HTR-8/SVneo (cell line): ENCODE measurements at regions not wholly inside any gene's neighbourhood (a gene's known extent, or its start where the extent isn't known, plus 50 kb on each side); places are given as distances from the start of the nearest gene placed in this dataset.

ENCODE experiments used
- DNase-seq: peaks from one replicate; pipeline ENCODE4 v3.0.0; 2011; ENCODE audit warnings: low spot score, mixed read lengths; ENCODE audit not compliant: insufficient read length
- FAIRE-seq: peaks from 2 replicates; lab custom pipeline; 2011; peaks lifted over from hg19 to GRCh38; lab: Jason Lieb, UNC

DNA sequence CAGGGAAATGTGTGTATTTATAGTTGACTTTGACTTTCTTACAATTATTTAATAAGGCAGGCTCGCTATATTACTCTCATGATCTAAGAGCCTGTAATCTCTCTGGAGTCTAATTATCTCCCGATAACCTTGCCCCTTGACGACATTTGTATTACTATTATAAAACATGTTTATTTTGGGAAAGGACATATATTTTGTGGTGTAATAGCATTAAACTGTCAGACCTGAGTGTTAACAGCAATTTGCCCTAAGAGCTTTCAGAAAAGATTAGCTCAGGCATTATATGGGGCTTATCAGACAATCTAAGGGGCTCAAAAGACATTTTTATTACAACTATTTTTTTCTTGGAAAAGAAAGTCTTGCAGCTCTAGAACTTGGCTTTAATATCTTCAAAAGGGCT, 427.9 kb upstream of the SLIT2 start:
- FAIRE-seq = no peak

DNA sequence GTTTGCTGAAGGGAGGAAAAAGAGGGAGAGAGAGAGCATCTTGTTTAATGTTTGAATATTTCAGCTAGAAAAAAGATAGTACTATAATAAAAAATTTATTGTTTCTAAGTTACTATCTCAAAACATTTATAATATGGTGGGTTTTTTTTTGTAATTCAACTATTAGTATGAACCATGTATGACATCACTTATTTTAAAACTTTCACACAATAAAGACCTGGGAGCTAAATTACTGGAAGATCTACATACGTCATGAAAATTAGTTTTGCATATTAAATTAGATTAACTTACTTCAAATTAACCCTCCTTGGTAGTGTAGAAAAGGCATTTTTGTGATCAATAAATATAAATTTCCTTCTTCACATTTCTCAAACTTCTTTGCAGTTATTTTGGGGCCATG, 432.0 kb upstream of the SLIT2 start:
- no peak for DNase-seq
- FAIRE-seq = no peak

More for the DNA sequence above, 427.9 kb upstream of the SLIT2 start:
- DNase-seq = no peak

DNA sequence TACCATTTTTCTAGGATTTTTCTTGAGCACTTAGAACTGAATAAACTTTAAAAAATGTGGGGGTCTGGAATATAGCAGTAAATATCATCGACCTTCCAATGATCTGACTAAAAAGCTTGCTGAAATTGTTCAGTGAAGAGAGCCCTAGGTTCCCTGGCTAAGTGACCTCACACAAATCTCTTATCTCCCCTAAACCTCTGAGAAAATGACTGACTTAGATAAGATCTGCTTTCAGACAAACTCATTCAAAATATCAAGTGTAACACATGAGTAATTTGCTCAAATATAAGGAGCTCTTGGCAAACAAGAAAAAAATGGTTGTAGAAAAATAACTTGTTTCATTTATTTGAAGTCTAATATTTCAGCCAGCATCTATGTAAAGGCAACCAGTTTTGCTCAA, 441.7 kb upstream of the SLIT2 start:
- FAIRE-seq (no peak), DNase-seq (no peak)

DNA sequence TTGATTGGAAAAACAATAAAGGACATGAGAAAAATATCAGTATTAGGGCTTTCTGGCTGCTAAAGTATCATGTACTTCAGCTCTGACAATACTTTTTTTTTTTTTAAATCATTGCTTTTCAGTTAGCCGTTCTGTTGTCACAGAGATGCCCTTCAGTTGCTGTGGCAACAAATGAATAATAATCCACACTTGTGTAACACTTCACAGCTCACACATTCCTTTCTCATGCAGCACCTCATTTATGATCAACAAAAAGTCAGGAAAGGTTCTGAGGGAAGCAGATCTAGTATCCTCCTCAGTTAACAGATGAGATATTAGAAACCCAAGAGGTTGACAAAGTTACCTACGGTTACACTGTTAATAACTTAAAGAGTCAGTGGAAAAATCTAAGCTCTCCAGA, 444.2 kb upstream of the SLIT2 start:
- FAIRE-seq = peak; percentile 13
- DNase-seq = no peak

DNA sequence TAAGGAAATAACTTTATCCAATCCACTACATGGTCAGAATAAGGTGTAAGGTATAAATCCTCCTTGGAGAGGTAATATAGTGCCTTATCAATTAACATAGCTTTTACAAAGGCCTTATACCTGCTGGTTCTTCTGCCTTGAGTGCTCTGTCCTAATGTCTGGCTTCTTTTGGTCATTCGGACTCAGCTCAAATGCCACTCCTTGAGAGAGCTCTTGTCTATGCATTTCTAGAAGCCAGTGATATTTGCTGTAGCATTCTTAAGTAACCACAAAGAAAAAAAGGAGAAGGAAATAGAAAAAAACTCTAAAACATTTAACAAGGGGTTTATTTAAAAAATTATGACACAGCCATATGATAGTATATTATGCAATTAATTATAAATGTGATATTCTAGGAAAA, 444.8 kb upstream of the SLIT2 start:
- DNase-seq = no peak
- FAIRE-seq = no peak

DNA sequence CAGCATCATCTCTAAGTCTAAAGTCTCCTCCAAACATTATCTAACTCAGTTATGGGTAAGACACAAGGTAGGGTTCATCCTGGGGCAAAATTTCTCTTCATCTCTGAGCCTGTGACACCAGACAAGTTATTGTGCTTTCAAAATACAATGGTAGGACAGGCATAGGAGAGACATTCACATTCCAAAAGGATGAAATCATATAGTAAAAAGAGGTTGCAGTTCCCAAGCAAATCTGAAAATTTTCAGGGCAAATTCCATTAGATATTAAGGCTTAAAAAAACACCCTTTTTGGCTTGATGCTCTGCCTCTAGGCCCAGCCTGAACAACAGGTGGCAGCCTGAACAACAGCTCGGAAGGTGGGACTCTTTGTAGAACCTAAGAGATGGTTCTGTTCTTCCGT, 448.3 kb upstream of the SLIT2 start:
- DNase-seq = no peak
- no peak for FAIRE-seq

DNA sequence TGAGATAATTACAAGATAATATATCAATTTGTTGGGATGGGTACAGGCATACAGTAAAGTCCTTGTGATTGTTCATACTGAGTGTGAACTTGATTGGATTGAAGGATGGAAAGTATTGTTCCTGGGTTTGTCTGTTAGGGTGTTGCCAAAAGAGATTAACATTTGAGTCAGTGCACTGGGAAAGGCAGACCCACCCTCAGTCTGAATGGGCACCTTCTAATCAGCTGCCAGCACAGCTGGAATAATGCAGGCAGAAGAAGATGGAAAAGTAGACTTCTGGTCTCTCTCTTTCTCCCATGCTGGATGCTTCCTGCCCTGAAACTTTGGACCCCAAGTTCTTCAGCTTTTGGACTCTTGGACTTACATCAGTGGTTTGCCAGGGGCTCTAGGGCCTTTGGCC, 457.9 kb upstream of the SLIT2 start:
- FAIRE-seq = no peak

DNA sequence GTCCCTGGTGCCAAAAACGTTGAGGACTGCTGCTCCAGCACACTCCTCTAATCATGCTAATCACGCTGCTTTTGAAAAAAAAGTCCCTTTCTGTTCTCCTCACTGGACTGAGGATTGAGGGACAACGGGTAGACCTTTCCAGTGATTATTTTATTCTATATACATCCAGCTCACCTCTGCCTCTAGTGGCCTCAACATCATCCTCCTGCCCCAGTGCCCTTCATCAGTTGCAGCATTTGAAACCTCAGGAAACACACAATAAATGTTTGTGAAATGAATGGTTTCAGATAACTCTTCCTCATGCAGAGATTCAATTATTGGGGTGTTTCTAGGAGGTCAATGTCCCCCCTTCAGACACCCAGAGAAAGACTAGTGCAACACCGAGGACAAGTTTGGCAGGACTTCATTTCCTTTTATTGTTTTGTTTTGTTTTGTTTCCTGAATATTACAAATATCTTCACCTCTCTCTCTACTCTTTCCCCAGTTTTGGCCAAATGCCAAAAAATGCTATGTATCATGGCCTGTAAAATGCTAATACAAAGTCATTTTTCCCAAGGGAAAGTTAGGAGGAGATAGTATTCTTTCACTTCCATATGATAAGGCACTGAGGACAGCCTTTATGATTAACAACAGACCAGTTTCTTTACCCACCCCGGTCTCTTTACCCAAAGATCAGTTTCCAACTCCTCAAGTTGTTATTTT, 460.1 kb upstream of the SLIT2 start:
- FAIRE-seq = no peak
- DNase-seq = no peak

More for the DNA sequence above, 457.9 kb upstream of the SLIT2 start:
- no peak for DNase-seq

DNA sequence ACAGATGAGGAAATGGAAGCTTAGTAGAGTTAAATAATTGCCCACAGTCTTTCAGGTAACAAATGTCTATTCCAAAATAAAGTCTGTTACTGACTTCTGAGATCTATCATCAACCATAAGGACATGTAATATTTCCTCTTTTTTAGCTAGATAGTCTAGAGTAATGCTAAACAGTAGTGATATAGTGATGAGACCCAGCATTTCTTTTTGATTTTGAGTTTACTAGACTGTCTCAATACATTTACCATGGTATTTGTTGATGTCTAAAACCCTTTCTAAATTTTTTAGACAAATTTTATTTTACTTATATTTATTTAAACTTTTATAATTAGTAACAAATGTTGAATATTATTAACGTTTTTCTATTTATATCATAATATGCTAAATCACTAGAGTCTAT, 465.1 kb upstream of the SLIT2 start:
- DNase-seq (no peak), FAIRE-seq (no peak)

DNA sequence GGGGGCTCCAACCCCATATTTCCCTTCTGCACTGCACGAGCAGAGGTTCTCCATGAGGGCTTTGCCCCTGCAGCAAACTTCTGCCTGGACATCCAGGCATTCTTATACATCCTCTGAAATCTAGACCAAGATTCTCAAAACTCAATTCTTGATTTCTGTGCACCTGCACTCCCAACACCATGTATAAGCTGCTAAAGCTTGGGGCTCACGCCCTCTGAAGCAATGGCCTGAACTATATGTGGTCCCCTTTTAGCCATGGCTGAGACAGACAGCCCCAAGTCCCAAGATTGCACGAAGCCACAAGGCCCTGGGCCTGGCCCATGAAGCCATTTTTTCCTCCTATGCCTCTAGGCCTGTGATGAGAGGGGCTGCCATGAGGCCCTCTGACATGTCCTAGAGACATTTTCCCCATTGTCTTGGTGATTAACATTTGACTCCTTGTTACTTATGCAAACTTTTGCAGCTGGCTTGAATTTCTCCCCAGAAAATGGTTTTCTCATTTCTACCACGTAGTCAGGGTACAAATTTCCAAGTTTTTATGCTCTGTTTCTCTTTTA, 468.0 kb upstream of the SLIT2 start:
- no peak for DNase-seq
- no peak for FAIRE-seq

DNA sequence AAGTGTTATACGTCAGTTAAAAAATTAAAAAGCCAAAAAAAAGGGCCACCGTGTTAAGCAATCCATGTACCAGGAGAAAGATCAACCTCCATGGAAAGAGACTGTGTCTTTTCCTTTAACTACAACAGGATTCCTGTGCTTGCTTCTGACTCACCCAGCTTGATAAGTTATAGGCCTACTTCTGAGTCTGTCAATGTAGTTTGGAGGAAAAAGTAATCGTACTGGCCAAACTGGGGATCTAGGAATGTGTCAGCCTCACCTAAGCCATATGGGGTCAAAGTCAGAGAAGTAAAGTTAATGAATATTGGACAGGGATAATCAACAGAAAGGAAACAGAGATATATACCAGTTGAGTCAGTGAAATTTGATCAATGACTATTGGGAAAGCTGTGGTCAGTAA, 470.8 kb upstream of the SLIT2 start:
- FAIRE-seq = no peak
- no peak for DNase-seq

DNA sequence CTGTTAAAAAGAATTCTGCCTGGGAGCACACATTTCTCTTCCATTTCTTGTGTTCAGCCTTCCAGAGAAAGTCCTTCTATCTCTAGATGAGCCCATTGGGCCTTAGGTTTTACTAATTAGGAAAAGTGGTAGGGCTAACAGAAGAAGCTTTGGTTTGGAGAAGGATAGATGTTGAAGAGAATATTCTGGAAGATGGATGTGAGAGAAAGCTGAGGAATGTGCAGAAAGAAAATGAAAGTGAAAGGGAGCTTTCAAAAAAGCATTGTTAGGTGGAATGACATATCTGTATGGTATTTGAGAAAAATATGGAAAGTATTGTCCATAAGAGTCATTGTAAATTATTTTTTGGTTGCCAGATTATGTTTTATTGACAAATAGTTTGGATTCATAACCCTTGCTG, 474.8 kb upstream of the SLIT2 start:
- FAIRE-seq (no peak), DNase-seq (peak; percentile 22)

DNA sequence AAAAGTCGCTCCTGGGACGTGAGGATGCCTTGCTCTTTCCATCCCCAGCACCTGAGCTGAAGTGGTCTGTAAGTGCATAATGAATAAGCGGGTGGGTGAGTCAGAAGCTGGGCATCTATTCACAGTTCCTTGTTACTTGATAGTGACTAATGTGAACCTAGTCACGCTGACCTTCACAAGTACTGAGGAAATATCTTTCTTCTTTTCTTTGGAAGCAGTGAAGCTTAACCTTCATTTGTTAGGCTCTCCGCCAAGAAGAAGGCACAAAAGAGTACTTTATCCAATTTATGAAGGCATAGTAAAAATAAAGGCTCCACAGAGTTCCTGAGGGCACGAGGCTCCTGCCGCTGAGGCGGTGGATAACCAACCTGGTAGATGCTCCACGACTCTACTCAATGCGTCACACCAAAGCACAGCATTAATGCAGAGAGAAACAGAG, 475.7 kb upstream of the SLIT2 start:
- peak; percentile 73 for DNase-seq
- FAIRE-seq = peak; percentile 79

DNA sequence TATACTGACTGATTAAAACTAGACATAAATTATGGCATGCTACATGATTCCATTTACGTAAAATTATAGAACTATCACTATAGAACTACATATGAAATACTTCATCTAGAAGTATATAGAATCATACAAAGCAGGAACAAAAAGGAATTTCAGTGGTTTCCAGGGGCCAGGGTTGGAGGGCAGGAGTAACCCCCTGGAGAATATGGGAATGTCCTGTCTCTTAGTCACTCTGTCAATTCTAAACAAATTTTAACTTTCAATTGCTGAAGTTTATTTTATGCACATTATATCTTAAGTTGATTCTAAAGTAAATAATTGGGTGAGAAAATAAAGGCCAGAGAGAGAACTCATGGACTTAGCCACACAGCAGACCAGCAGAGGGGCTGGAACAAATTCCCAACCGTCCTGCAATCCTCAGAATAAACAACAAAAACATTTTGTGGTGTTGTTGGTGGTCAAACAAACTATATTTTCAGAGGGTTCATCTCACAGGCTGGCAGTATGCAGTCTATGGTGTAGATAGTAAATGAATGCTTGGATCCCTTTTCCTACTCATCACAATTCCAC, 476.9 kb upstream of the SLIT2 start:
- DNase-seq = no peak
- FAIRE-seq = no peak

DNA sequence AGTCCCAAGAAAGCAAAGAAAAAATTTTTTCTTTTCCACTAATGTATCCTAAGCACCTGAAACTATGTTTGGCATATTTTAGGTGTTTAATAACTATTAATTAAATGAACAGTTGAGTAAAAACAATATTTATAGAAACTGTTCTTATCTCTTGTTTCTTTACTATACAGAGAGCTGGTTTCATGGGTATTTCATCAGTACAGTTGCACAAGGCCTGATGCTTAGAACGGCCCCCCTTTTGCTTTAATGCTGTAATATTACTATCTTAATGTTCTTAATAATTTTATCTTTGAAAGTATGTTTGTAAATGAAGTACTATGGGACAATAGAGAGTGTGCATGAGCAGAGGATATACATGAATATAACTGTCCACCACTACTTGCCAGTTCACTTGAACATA, 479.1 kb upstream of the SLIT2 start:
- no peak for FAIRE-seq

DNA sequence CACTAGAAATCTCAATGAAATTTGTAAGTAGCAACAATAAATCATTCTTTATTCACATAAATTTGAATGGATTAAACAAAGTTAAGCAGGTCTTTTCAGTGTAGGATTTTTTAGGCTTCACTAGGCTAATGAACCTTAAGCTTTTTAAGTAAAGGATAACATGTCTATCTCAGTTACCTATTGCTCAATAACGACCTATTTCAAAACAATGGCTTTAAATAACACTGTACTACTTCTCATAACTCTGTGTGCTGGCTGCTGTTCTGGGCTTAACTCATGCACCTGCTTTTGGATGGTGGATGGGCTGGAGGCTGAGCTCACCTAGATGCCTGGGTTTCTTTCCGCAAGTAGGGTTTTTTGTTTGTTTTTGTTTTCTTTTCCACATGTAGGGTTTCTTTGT, 495.0 kb upstream of the SLIT2 start:
- DNase-seq (no peak), FAIRE-seq (no peak)

More for the DNA sequence above, 479.1 kb upstream of the SLIT2 start:
- DNase-seq = no peak

DNA sequence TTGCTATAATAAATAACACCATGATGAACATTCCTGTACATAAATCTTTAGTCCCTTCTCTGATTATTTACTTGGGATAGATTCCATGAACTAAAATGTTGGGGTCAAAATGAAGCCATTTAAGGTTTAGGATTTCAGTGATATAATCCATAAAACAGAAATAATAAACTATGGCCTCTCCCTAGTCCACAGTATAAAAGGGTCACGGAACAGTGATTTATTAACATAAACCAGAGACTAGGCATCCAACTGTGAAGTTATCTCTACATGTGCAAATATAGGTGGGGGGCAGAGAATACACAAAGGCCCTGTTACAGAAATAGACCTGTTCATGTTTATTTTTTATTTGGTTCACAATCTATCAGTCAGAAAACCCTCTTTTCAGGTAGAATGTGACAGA, 499.1 kb upstream of the SLIT2 start:
- no peak for FAIRE-seq

DNA sequence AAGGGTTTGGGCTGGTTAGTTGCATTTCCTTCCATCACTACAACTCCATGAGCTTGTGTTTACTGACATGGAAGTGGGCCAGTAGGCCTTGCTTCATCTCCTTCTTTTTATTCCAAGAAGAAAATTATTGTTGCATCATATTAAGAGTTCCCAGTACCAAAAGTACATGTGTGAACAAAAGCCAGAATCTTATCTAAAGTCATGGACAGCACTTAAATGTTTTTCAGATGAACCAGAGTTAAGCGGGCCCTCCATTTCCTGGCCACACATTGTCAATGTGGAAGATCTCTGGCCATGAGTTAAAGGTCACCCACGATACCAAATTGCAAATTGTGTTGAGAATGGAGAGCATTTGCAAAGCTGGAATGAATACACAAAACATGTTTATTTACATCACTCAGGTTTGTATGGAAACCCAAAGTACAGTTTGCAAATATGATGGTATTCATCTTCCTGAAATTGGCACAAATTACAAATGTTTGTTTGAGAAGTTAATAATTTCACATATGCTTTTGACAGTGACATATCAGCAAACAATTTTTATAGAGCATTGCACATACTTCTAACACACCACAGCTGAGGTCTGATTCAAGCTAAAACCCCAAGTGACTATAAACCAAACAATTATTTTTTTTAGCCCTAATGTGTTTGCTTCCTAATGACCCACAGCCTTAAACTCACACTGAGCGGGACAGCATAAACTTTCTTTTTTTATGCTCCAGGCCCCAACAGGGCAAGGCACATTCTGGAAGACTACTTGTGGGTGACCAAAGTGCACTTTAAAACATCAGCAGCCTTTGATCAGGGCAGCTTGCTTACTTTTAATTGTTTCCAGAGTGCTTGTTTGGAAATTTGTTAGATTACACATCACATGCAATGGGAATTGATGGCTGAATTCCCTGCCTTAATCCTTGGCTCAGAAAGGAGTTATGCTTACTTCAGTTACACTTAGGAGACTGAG, 502.9 kb upstream of the SLIT2 start:
- no peak for FAIRE-seq
- DNase-seq = no peak

More for the DNA sequence above, 499.1 kb upstream of the SLIT2 start:
- DNase-seq = no peak

DNA sequence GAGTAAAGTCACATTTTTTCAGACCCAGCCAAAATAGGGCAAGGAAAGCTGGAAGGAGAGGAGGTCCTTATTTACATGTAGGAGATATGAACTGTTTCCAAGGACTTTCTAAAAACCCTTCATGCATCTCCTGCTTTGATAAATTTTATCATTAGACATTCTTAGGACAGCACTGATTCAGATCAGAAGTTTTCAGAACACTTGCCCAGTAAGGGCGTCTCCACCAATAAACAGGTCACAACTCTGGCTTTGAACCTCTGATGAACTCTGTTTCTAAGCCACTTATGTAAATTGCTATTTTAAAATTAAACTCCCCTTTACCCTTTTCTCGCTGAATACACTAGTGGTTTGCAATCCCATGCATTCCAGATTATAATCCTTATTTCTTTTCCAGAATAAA, 505.3 kb upstream of the SLIT2 start:
- FAIRE-seq (no peak), DNase-seq (no peak)

DNA sequence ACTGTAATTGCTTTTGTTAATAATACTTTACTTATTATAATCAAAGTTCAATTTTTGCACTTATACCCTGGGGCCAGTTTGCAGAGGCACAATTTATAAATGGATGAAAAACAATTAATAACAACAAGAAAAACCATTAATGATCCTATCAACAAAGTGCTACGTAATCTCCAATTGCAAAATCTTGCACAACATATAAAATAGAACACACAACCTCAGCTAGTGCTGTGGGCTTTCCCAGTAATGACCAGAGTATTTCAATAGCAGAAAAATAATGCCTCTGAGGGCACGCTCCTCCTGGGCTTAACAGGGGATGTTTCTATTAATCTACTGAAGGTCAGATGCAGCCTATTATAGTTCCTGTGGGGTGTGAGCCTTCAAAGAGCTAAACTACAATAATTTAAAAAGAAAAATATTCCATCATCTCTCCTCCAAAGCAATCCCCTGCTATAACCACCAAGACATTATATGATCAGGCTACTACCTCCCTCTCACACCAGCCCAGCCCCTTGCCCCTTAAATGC, 508.5 kb upstream of the SLIT2 start:
- FAIRE-seq (no peak), DNase-seq (no peak)
